ENCODE measurements at regions not wholly inside any gene's neighbourhood (a gene's known extent, or its start where the extent isn't known, plus 50 kb on each side); places are given as distances from the start of the nearest gene placed in this dataset.

GRCh38 chr22:49168219-49168813 lies 659.4 kb downstream of the BRD1 start:
- Histone ChIP-seq H3K4me1 (no peaks in the 10 kb centered on the region), H3K27me3 (no peaks in the 10 kb centered on the region), H3K4me2 (no peak overlapping the region), H3K9ac (no peak overlapping the region), H3K36me3 (no peaks in the 10 kb centered on the region), H3K9me3 (replicated peaks in 1 of 11) (peaks cover 25 to 51% (median 39%) of the 10 kb centered on the region in 11 experiments), H3K4me3 (no peak overlapping the region), H4K20me1 (no peaks in the 10 kb centered on the region), H3K27ac (no peak overlapping the region)
- no peak for TF ChIP-seq Cebpa-rat (IDR thresholded peaks at IDR 0.05)

- H4K20me1 ChIP-seq = 0 out of 22 replicates have a peak, but pooled peaks cover 0 to 6% (median 0%) of the 10 kb centered on the region in 11 experiments
- H3K27ac ChIP-seq = no peak overlapping the region
- H3K4me3 ChIP-seq = no peak overlapping the region
- no peaks in the 10 kb centered on the region for H3K36me3 ChIP-seq
- peaks cover 19 to 42% (median 30%) of the 10 kb centered on the region in 11 experiments for H3K9me3 ChIP-seq (replicated peaks in 1 of 11)
- H3K4me1 ChIP-seq = no peaks in the 10 kb centered on the region
- no peak overlapping the region for H3K4me2 ChIP-seq
- H3K27me3 ChIP-seq = no peaks in the 10 kb centered on the region
- no peak overlapping the region for H3K9ac ChIP-seq
- TF ChIP-seq Cebpa-rat (IDR thresholded peaks at IDR 0.05) = no peak
Observed at GRCh38 chr22:49166746-49167145, 660.9 kb downstream of the BRD1 start.

GRCh38 chr22:49166211-49166610 lies 661.5 kb downstream of the BRD1 start:
- Histone ChIP-seq H3K4me1 (no peaks in the 10 kb centered on the region), H3K9ac (no peak overlapping the region), H3K9me3 (replicated peaks in 1 of 11) (peaks cover 15 to 37% (median 25%) of the 10 kb centered on the region in 11 experiments), H3K27me3 (no peaks in the 10 kb centered on the region), H3K4me2 (no peak overlapping the region), H4K20me1 (peaks cover 0 to 9% (median 0%) of the 10 kb centered on the region in 11 experiments; a peak in 1 of 22 replicates), H3K4me3 (no peak overlapping the region), H3K27ac (no peak overlapping the region), H3K36me3 (no peaks in the 10 kb centered on the region)
- TF ChIP-seq Cebpa-rat (IDR thresholded peaks at IDR 0.05) = no peak

- H3K36me3 ChIP-seq = no peaks in the 10 kb centered on the region
- no peaks in the 10 kb centered on the region for H3K27me3 ChIP-seq
- H3K9me3 ChIP-seq (replicated peaks in 1 of 11) = peaks cover 11 to 23% (median 17%) of the 10 kb centered on the region in 11 experiments
Observed at GRCh38 chr22:49164773-49165320, 662.8 kb downstream of the BRD1 start.

GRCh38 chr22:49163960-49164690 lies 663.5 kb downstream of the BRD1 start:
- Histone ChIP-seq H3K9me3 (replicated peaks in 1 of 11) (peaks cover 11 to 16% (median 15%) of the 10 kb centered on the region in 11 experiments), H3K4me1 (no peaks in the 10 kb centered on the region), H3K4me2 (no peak overlapping the region), H4K20me1 (peaks cover 0 to 20% (median 0%) of the 10 kb centered on the region in 11 experiments; a peak in 2 of 22 replicates), H3K27ac (no peak overlapping the region), H3K9ac (no peak overlapping the region), H3K36me3 (no peaks in the 10 kb centered on the region), H3K4me3 (no peak overlapping the region), H3K27me3 (no peaks in the 10 kb centered on the region)
- TF ChIP-seq Cebpa-rat (IDR thresholded peaks at IDR 0.05) = no peak

More at GRCh38 chr22:49164773-49165320, 662.8 kb downstream of the BRD1 start:
- no peak overlapping the region for H3K4me3 ChIP-seq
- no peak overlapping the region for H3K4me2 ChIP-seq
- no peak overlapping the region for H3K27ac ChIP-seq
- TF ChIP-seq Cebpa-rat (IDR thresholded peaks at IDR 0.05) = no peak
- peaks cover 0 to 13% (median 0%) of the 10 kb centered on the region in 11 experiments; a peak in 1 of 22 replicates for H4K20me1 ChIP-seq
- H3K9ac ChIP-seq = no peak overlapping the region
- no peaks in the 10 kb centered on the region for H3K4me1 ChIP-seq

GRCh38 chr22:49163258-49163959 lies 664.3 kb downstream of the BRD1 start:
- H3K9me3 ChIP-seq (replicated peaks in 1 of 11) = peaks cover 6 to 9% (median 8%) of the 10 kb centered on the region in 11 experiments
- H3K9ac ChIP-seq = no peak overlapping the region
- H3K36me3 ChIP-seq = no peaks in the 10 kb centered on the region
- no peak overlapping the region for H3K4me2 ChIP-seq
- H3K4me1 ChIP-seq = no peaks in the 10 kb centered on the region
- no peak for TF ChIP-seq Cebpa-rat (IDR thresholded peaks at IDR 0.05)
- no peak overlapping the region for H3K4me3 ChIP-seq
- no peaks in the 10 kb centered on the region; a peak in 1 of 22 replicates for H3K27me3 ChIP-seq
- H4K20me1 ChIP-seq = peaks cover 0 to 23% (median 0%) of the 10 kb centered on the region in 11 experiments; a peak in 2 of 22 replicates
- H3K27ac ChIP-seq = no peak overlapping the region

- Histone ChIP-seq H3K4me1 (no peaks in the 10 kb centered on the region), H4K20me1 (peaks cover 0 to 23% (median 0%) of the 10 kb centered on the region in 11 experiments; a peak in 2 of 22 replicates), H3K4me2 (no peak overlapping the region), H3K27ac (no peak overlapping the region), H3K36me3 (no peaks in the 10 kb centered on the region), H3K9ac (no peak overlapping the region), H3K4me3 (no peak overlapping the region), H3K9me3 (replicated peaks in 1 of 11) (peaks cover under 1 to 3% (median 2%) of the 10 kb centered on the region in 11 experiments; a peak in 20 of 22 replicates), H3K27me3 (no peaks in the 10 kb centered on the region; a peak in 1 of 22 replicates)
- no peak for TF ChIP-seq Cebpa-rat (IDR thresholded peaks at IDR 0.05)
Observed at GRCh38 chr22:49162841-49163240, 664.8 kb downstream of the BRD1 start.

- TF ChIP-seq Cebpa-rat (IDR thresholded peaks at IDR 0.05) = no peak
- H3K27me3 ChIP-seq = no peaks in the 10 kb centered on the region; a peak in 1 of 22 replicates
- peaks cover 0 to 23% (median 0%) of the 10 kb centered on the region in 11 experiments; a peak in 5 of 22 replicates for H4K20me1 ChIP-seq
- H3K36me3 ChIP-seq = no peaks in the 10 kb centered on the region
- H3K4me3 ChIP-seq = no peak overlapping the region
- H3K4me1 ChIP-seq = no peaks in the 10 kb centered on the region
- H3K4me2 ChIP-seq = no peak overlapping the region
- no peak overlapping the region for H3K9ac ChIP-seq
- H3K27ac ChIP-seq = no peak overlapping the region
- no peaks in the 10 kb centered on the region for H3K9me3 ChIP-seq (replicated peaks in 1 of 11)
Observed at GRCh38 chr22:49161002-49161850, 666.4 kb downstream of the BRD1 start.
